Ovary (tissue), 7 donors: ENCODE measurements at regions not wholly inside any gene's neighbourhood (a gene's known extent, or its start where the extent isn't known, plus 50 kb on each side); places are given as distances from the start of the nearest gene placed in this dataset.

Experiments used
- DNase-seq, 5 donors: peaks; one replicate each; pipeline ENCODE4 v3.0.0-alpha.2; 2019 to 2020
- H3K27ac ChIP-seq, 2 donors: fragments of 200-600 bp; one replicate each; pipeline versions ENCODE4 v1.5.1 to v1.8.0; 2019 to 2022
- H3K27me3 ChIP-seq: fragments of 200-600 bp; one replicate; pipeline ENCODE4 v1.8.0; 2022
- H3K36me3 ChIP-seq: fragments of 200-600 bp; sonication (generic); one replicate; pipeline ENCODE4 v1.5.1; 2019
- H3K4me1 ChIP-seq: one replicate; pipeline ENCODE4 v1.8.1; 2013; ENCODE audit warnings: mild to moderate bottlenecking, moderate library complexity; ENCODE audit not compliant: insufficient read depth
- H3K4me3 ChIP-seq: fragments of 200-600 bp; sonication (generic); one replicate; pipeline ENCODE4 v1.5.1; 2017
- H3K9me3 ChIP-seq, 2 donors: fragments of 200-600 bp in 1 of 2; sonication (generic) in 1 of 2; one replicate each; pipeline versions ENCODE4 v1.5.1 to v1.8.1; 2013 to 2019; ENCODE audit warnings: mild to moderate bottlenecking in 1 of 2, moderate library complexity in 1 of 2
- EP300 ChIP-seq: sonication (generic); formaldehyde crosslinking; IDR thresholded peaks from one replicate; pipeline ENCODE4 v1.6.1; 2017; ENCODE audit warnings: antibody characterized with exemption
- POLR2A ChIP-seq: fragments of 450-650 bp; IDR thresholded peaks from one replicate; pipeline ENCODE4 v1.6.1; 2017; ENCODE audit warnings: antibody characterized with exemption, mild to moderate bottlenecking, moderate library complexity
- WGBS, 3 donors: extraction: QIAGEN DNeasy Blood & Tissue Kit in 1 of 3; methylation state at CpG; one replicate each; pipeline versions ENCODE4 v1.1.5 to v1.1.7; 2013 to 2017; 5-methylcytosine and 5-hydroxymethylcytosine counted together
- intact Hi-C, 4 donors: fragments of 100-400 bp; cut with DNase I; formaldehyde crosslinking; loops; one replicate each; pipeline versions ENCODE4 v1.11.0 to v1.15.1; 2022 to 2023
- TF ChIP-seq, protein P1 (sequence below), 3 donors: fragments of 450-650 bp in 2 of 3; fragments of 200-600 bp in 1 of 3; IDR thresholded peaks; one replicate each; pipeline versions ENCODE4 v1.5.1 to v1.8.0; 2016 to 2022; ENCODE audit warnings: antibody characterized with exemption in 3 of 3, mild to moderate bottlenecking in 1 of 3
- donor health status: DM: no; HTN: no; CAD: no; lungs with moderate emphysema.
- donor health status: DM: no; HTN: no; CAD: no.
- donor health status: Bipolar disorder and iron deficiency.
- donor health status: DM: no; HTN: no; CAD: no.
- donor health status: DM: yes; HTN: yes; CAD: no.

GRCh38 chr3:89698208-89698830, 590.9 kb downstream of the EPHA3 start:
- H3K4me3 ChIP-seq = no peak overlapping the region
- TF ChIP-seq POLR2A (no peak), EP300 (no peak)
- TF ChIP-seq, protein P1, sequence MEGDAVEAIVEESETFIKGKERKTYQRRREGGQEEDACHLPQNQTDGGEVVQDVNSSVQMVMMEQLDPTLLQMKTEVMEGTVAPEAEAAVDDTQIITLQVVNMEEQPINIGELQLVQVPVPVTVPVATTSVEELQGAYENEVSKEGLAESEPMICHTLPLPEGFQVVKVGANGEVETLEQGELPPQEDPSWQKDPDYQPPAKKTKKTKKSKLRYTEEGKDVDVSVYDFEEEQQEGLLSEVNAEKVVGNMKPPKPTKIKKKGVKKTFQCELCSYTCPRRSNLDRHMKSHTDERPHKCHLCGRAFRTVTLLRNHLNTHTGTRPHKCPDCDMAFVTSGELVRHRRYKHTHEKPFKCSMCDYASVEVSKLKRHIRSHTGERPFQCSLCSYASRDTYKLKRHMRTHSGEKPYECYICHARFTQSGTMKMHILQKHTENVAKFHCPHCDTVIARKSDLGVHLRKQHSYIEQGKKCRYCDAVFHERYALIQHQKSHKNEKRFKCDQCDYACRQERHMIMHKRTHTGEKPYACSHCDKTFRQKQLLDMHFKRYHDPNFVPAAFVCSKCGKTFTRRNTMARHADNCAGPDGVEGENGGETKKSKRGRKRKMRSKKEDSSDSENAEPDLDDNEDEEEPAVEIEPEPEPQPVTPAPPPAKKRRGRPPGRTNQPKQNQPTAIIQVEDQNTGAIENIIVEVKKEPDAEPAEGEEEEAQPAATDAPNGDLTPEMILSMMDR (IDR thresholded peaks at IDR 0.05) = no peak
- no peak for DNase-seq
- no peaks in the 10 kb centered on the region for H3K36me3 ChIP-seq
- H3K27ac ChIP-seq = no peak overlapping the region
- H3K27me3 ChIP-seq = no peaks in the 10 kb centered on the region
- intact Hi-C loops = no loop called here
- H3K4me1 ChIP-seq = peaks cover 2% of the 10 kb centered on the region
- H3K9me3 ChIP-seq = no peaks in the 10 kb centered on the region
- WGBS, 3 donors = 41 to 50% (median 49%) methylated on average over 3 of the region's 3 CpGs

DNA sequence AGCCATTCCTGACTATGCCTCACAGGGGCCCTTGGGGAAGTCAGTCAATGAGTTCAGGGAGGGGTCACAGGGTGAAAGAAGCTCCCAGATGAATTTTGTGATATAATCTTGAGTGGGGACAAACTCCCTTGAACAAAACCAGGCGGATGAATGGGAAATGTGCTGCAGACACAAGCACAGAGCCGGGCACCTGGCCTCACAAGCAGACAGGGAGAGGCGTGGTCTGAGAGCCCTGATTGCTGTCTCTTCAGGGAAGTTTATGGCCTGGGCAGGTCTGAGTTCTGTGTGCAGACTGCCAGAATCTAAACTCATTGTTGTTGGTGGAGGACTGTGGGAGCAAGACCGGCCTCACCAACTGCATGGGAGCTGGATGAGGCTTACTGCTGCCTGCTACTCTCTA, 591.8 kb downstream of the EPHA3 start:
- H3K27me3 ChIP-seq = no peaks in the 10 kb centered on the region
- no peak overlapping the region for H3K27ac ChIP-seq
- H3K4me3 ChIP-seq = no peak overlapping the region
- WGBS, 3 donors = 96 to 99% (median 98%) methylated on average over 4 of the region's 4 CpGs
- intact Hi-C loops = no loop called here
- no peaks in the 10 kb centered on the region for H3K36me3 ChIP-seq
- no peaks in the 10 kb centered on the region for H3K9me3 ChIP-seq
- H3K4me1 ChIP-seq = peaks cover 2% of the 10 kb centered on the region
- TF ChIP-seq, protein P1 (IDR thresholded peaks at IDR 0.05) = no peak
- TF ChIP-seq POLR2A (no peak), EP300 (no peak)
- DNase-seq = no peak

- no peak for DNase-seq
- intact Hi-C loops = no loop called here
- TF ChIP-seq EP300 = no peak
- TF ChIP-seq POLR2A = no peak
- TF ChIP-seq, protein P1 (IDR thresholded peaks at IDR 0.05) = no peak
- 100% methylated on average over 1 of the region's 1 CpG for WGBS, 3 donors
- Histone ChIP-seq H3K4me1 (peaks cover 2% of the 10 kb centered on the region), H3K36me3 (no peaks in the 10 kb centered on the region), H3K4me3 (no peak overlapping the region), H3K27ac (no peak overlapping the region), H3K27me3 (no peaks in the 10 kb centered on the region), H3K9me3 (no peaks in the 10 kb centered on the region)
These were observed 592.4 kb downstream of the EPHA3 start for GRCh38 chr3:89699771-89700170.

DNA sequence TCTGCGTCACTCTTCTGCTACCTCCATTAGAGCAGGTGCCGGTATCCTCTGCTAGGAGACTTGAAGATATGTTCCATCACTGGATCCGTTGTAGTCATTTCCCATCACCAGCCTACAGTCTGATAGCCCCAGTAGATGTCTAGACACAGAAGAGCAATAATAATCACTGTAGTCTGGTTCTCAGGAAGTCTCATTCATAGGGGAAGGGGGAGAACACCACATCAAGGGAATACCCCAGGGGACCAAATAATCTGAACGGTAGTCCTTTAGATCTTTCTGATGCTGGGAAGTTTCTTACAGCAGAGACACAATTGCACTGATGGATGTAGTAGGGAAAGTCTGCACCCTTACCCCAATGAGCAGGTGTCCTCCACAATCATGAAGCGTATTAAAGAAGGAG, 595.0 kb downstream of the EPHA3 start:
- Histone ChIP-seq H3K27ac (no peak overlapping the region), H3K4me1 (no peaks in the 10 kb centered on the region), H3K9me3 (no peaks in the 10 kb centered on the region), H3K36me3 (no peaks in the 10 kb centered on the region), H3K4me3 (no peak overlapping the region), H3K27me3 (no peaks in the 10 kb centered on the region)
- DNase-seq = no peak
- intact Hi-C loops = no loop called here
- TF ChIP-seq, protein P1 (IDR thresholded peaks at IDR 0.05) = no peak
- TF ChIP-seq POLR2A = no peak
- 76 to 93% (median 85%) methylated on average over 5 of the region's 5 CpGs for WGBS, 3 donors
